Endothelial cell of umbilical vein (primary cell): ENCODE measurements at regions not wholly inside any gene's neighbourhood (a gene's known extent, or its start where the extent isn't known, plus 50 kb on each side); places are given as distances from the start of the nearest gene placed in this dataset.

Source experiments
- EZH2 ChIP-seq: IDR thresholded peaks from 2 replicates; pipeline ENCODE4 v1.6.1; 2012; ENCODE audit warnings: borderline replicate concordance, low read depth, mild to moderate bottlenecking, moderate library complexity, low read length, inconsistent platforms; ENCODE audit not compliant: severe bottlenecking
- JUN ChIP-seq: IDR thresholded peaks from 2 replicates; pipeline ENCODE4 v1.6.1; 2011; ENCODE audit warnings: borderline replicate concordance, low read depth; ENCODE audit not compliant: insufficient read length, insufficient read depth
- POLR2A ChIP-seq: IDR thresholded peaks from 2 replicates; pipeline ENCODE4 v1.6.1; 2012; ENCODE audit warnings: low read depth, mild to moderate bottlenecking, control low read depth, low read length
- POLR2AphosphoS5 ChIP-seq: IDR thresholded peaks from 2 replicates; pipeline ENCODE4 v1.6.1; 2012; ENCODE audit warnings: low read depth, mild to moderate bottlenecking, control low read depth, low read length, moderate library complexity; ENCODE audit not compliant: insufficient read depth
- TF ChIP-seq, protein P1 (sequence below), 2 donors: IDR thresholded peaks; 1 replicate in 1 of 2; 2 replicates in 1 of 2; pipeline ENCODE4 v1.5.1; 2011; ENCODE audit warnings: low read length in 2 of 2, mild to moderate bottlenecking in 2 of 2, moderate library complexity in 2 of 2, control low read depth in 1 of 2, inconsistent platforms in 1 of 2, low read depth in 1 of 2; ENCODE audit not compliant: insufficient read depth in 1 of 2; ENCODE audit errors: extremely low read depth in 1 of 2
- TF ChIP-seq, protein P2 (sequence below): IDR thresholded peaks from 2 replicates; pipeline ENCODE4 v1.6.1; 2011; ENCODE audit not compliant: insufficient read depth, insufficient read length

DNA sequence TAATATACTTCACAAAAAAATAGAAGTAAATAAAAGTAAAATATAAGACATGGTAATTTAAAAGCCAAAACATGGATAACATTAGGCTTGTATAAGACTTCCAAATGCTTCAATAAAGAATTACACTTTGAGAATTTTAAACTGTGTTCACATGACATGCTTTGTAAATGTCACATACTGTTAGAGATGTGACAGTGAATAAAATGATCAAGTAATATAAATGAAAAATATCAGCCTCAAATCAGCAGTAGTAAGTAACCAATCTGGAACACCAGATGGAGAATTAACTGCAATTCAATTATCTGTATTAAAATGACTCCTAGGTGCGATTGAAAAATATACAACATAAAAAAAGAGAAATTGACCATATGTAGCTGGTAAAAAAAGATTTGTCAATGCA is 1260.8 kb downstream of the BRINP3 start:
- TF ChIP-seq, protein P1, sequence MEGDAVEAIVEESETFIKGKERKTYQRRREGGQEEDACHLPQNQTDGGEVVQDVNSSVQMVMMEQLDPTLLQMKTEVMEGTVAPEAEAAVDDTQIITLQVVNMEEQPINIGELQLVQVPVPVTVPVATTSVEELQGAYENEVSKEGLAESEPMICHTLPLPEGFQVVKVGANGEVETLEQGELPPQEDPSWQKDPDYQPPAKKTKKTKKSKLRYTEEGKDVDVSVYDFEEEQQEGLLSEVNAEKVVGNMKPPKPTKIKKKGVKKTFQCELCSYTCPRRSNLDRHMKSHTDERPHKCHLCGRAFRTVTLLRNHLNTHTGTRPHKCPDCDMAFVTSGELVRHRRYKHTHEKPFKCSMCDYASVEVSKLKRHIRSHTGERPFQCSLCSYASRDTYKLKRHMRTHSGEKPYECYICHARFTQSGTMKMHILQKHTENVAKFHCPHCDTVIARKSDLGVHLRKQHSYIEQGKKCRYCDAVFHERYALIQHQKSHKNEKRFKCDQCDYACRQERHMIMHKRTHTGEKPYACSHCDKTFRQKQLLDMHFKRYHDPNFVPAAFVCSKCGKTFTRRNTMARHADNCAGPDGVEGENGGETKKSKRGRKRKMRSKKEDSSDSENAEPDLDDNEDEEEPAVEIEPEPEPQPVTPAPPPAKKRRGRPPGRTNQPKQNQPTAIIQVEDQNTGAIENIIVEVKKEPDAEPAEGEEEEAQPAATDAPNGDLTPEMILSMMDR (IDR thresholded peaks at IDR 0.05; ENCODE audit: extremely low read depth in 1 of 2, insufficient read depth in 1 of 2, low read depth in 1 of 2, low read length in 2 of 2): no peak
- TF ChIP-seq, protein P2, sequence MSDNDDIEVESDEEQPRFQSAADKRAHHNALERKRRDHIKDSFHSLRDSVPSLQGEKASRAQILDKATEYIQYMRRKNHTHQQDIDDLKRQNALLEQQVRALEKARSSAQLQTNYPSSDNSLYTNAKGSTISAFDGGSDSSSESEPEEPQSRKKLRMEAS: no peak
- TF ChIP-seq POLR2AphosphoS5 (no peak), POLR2A (no peak), EZH2 (no peak), JUN (no peak)
